SK-N-MC (cell line): ENCODE measurements at regions not wholly inside any gene's neighbourhood (a gene's known extent, or its start where the extent isn't known, plus 50 kb on each side); places are given as distances from the start of the nearest gene placed in this dataset.

Experiments
- EZH2 ChIP-seq: fragments of 200-600 bp; sonication (generic); IDR thresholded peaks from one replicate; pipeline ENCODE4 v1.6.1; 2017; ENCODE audit warnings: antibody characterized with exemption
- FOXP2 ChIP-seq: optimal IDR thresholded peaks from 2 replicates; pipeline ENCODE3; 2011; ENCODE audit warnings: mild to moderate bottlenecking, moderate library complexity; ENCODE audit not compliant: insufficient read depth; ENCODE audit errors: extremely low read length, control extremely low read depth
- POLR2AphosphoS5 ChIP-seq: IDR thresholded peaks from 2 replicates; pipeline ENCODE4 v1.6.1; 2012; ENCODE audit warnings: mild to moderate bottlenecking, low read depth, low read length, borderline replicate concordance

DNA sequence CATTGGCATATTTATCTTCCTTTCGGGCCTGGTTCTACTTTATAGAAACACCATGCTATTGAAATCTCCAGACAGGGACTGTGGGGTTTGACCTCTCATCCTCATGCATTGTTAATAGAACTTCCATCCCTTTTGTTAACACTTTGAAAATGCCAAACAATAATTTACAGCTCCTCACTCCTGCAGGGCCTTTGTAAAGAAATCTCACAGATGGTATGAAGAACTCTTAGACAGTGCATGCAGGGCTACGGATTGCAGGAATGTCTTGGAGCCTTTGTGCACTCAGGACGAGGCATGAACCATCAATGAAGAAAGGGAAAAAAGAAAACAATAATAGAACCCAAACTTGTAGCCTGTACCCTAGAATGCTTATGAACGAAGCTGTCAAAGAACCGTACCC lies 92.8 kb upstream of the TMEM47 start:
- TF ChIP-seq POLR2AphosphoS5 (no peak), EZH2 (no peak), FOXP2 (no peak)
